ENCODE measurements at regions not wholly inside any gene's neighbourhood (a gene's known extent, or its start where the extent isn't known, plus 50 kb on each side); places are given as distances from the start of the nearest gene placed in this dataset.

GRCh38 chr6:155510879-155511278 is 55.2 kb upstream of the NOX3 start:
- TF ChIP-seq EZH2 (IDR thresholded peaks at IDR 0.05): no peak
- no peak for TF ChIP-seq CTCF (IDR thresholded peaks at IDR 0.05)
- TF ChIP-seq EZH2phosphoT487 (IDR thresholded peaks at IDR 0.05): no peak

Data from neural progenitor cell (in vitro differentiated cells).